CD8-positive, alpha-beta memory T cell (primary cell): ENCODE measurements at regions not wholly inside any gene's neighbourhood (a gene's known extent, or its start where the extent isn't known, plus 50 kb on each side); places are given as distances from the start of the nearest gene placed in this dataset.

Source experiments
- CTCF ChIA-PET: fragments of 350-600 bp; sonication (Branson Sonifier 250); formaldehyde crosslinking; loops from one replicate; lab custom pipeline; 2021; ENCODE audit warnings: antibody characterized with exemption; lab: Charles Lee
- POLR2A ChIA-PET: fragments of 350-600 bp; sonication (Branson Sonifier 250); formaldehyde crosslinking; loops from one replicate; lab custom pipeline; 2021; ENCODE audit warnings: antibody characterized with exemption; lab: Charles Lee
- DNase-seq, 5 donors: peaks; one replicate each; pipeline versions ENCODE4 v3.0.0 to v3.0.0-alpha.2; 2020 to 2022; ENCODE audit warnings: mixed read lengths in 1 of 5
- H3K27ac ChIP-seq: one replicate; pipeline ENCODE4 v1.7.0; 2013; ENCODE audit warnings: low read depth, mild to moderate bottlenecking, low read length, moderate library complexity
- H3K27me3 ChIP-seq: 2 replicates; pipeline ENCODE4 v1.7.0; 2013; ENCODE audit warnings: low read length, mild to moderate bottlenecking; ENCODE audit not compliant: insufficient read depth, poor library complexity, severe bottlenecking
- H3K36me3 ChIP-seq: 2 replicates; pipeline ENCODE4 v1.7.0; 2013; ENCODE audit warnings: mild to moderate bottlenecking, low read length, moderate library complexity; ENCODE audit not compliant: insufficient read depth
- H3K4me1 ChIP-seq: 2 replicates; pipeline ENCODE4 v1.7.0; 2013; ENCODE audit warnings: mild to moderate bottlenecking, low read length, moderate library complexity; ENCODE audit not compliant: insufficient read depth
- H3K4me3 ChIP-seq: 2 replicates; pipeline ENCODE4 v1.7.0; 2013; ENCODE audit warnings: mild to moderate bottlenecking, low read length
- H3K9me3 ChIP-seq: 2 replicates; pipeline ENCODE4 v1.7.0; 2013; ENCODE audit warnings: mild to moderate bottlenecking, low read length
- H3K27ac Mint-ChIP-seq, 8 donors: one replicate each; pipeline ENCODE4 v1.8.0; 2020 to 2021; ENCODE audit warnings: mixed read lengths in 8 of 8, mild to moderate bottlenecking in 6 of 8, inconsistent platforms in 3 of 8, moderate library complexity in 3 of 8
- H3K27me3 Mint-ChIP-seq, 2 donors: one replicate each; pipeline ENCODE4 v1.8.0; 2020 to 2021; ENCODE audit warnings: mixed read lengths in 2 of 2, mild to moderate bottlenecking in 1 of 2, moderate library complexity in 1 of 2
- H3K36me3 Mint-ChIP-seq, 3 donors: one replicate each; pipeline ENCODE4 v1.8.0; 2020 to 2021; ENCODE audit warnings: mixed read lengths in 3 of 3, inconsistent platforms in 1 of 3, mild to moderate bottlenecking in 1 of 3
- H3K4me1 Mint-ChIP-seq, 3 donors: one replicate each; pipeline ENCODE4 v1.8.0; 2020 to 2021; ENCODE audit warnings: mixed read lengths in 3 of 3, inconsistent platforms in 1 of 3, mild to moderate bottlenecking in 1 of 3
- H3K4me3 Mint-ChIP-seq, 7 donors: one replicate each; pipeline ENCODE4 v1.8.0; 2020 to 2021; ENCODE audit warnings: mixed read lengths in 7 of 7, mild to moderate bottlenecking in 6 of 7, moderate library complexity in 4 of 7, inconsistent platforms in 2 of 7
- H3K9me3 Mint-ChIP-seq, 5 donors: one replicate each; pipeline ENCODE4 v1.8.0; 2020 to 2022; ENCODE audit warnings: mixed read lengths in 5 of 5, mild to moderate bottlenecking in 3 of 5, moderate library complexity in 2 of 5, inconsistent platforms in 1 of 5

DNA sequence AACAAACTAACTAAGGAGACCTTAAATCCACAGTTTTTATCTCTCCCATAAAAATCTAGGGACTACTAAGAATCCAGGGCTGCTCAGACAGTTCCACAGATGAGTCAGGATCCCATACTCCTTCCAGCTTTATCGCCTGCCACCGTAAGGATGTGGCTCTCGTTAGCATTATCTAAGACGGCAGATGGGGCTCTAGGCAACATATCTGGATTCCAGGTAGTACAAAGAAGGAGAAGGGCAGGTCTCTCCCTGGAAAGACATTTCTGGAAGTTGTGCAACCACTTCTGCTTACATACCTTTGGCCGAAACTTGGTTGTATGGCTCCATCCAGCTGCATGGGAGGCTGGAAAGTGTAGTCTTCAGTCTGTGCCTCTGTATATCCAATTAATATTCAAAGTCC is 149.4 kb downstream of the SP3 start:
- DNase-seq = no peak
- Histone ChIP-seq H3K27ac (no peak overlapping the region), H3K27me3 (no peaks in the 10 kb centered on the region), H3K4me3 (no peak overlapping the region), H3K4me1 (no peaks in the 10 kb centered on the region), H3K9me3 (no peaks in the 10 kb centered on the region), H3K36me3 (no peaks in the 10 kb centered on the region)
- no peak overlapping the region for H3K4me3 Mint-ChIP-seq
- H3K4me1 Mint-ChIP-seq = no peaks in the 10 kb centered on the region
- no peak overlapping the region for H3K27ac Mint-ChIP-seq
- no peaks in the 10 kb centered on the region for H3K36me3 Mint-ChIP-seq
- no peaks in the 10 kb centered on the region for H3K9me3 Mint-ChIP-seq
- H3K27me3 Mint-ChIP-seq = peaks cover 7 to 39% of the 10 kb centered on the region in 2 donors
- ChIA-PET CTCF (no interaction called here), POLR2A (no interaction called here)

DNA sequence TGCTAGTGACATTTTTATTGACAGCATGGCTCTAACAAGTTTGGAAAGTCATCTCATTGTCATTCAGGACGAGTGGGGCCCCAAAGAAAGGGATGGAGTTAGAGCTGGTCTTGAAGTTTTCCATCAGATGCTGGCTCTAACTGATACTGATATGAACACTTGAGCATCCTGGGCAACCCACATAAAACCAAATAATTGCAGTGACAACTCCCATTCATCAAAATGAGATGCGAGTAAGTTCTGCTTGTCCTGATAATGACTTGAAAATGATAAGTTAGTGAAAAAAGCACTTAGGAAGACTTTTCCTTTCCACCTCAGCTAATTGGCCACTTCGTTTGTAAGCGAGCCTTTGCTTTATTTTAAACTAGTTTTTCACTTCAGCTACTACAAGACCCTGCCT is 147.6 kb downstream of the SP3 start:
- Histone ChIP-seq H3K27ac (no peak overlapping the region), H3K4me1 (no peaks in the 10 kb centered on the region), H3K27me3 (no peaks in the 10 kb centered on the region), H3K9me3 (no peaks in the 10 kb centered on the region), H3K4me3 (no peak overlapping the region), H3K36me3 (no peaks in the 10 kb centered on the region)
- Mint-ChIP-seq H3K36me3 (no peaks in the 10 kb centered on the region), H3K4me3 (no peak overlapping the region), H3K9me3 (peaks cover 0 to 2% (median 0%) of the 10 kb centered on the region in 5 donors), H3K27me3 (peaks cover 6 to 43% of the 10 kb centered on the region in 2 donors), H3K4me1 (no peaks in the 10 kb centered on the region), H3K27ac (no peak overlapping the region)
- POLR2A ChIA-PET = no interaction called here
- CTCF ChIA-PET = no interaction called here
- no peak for DNase-seq

DNA sequence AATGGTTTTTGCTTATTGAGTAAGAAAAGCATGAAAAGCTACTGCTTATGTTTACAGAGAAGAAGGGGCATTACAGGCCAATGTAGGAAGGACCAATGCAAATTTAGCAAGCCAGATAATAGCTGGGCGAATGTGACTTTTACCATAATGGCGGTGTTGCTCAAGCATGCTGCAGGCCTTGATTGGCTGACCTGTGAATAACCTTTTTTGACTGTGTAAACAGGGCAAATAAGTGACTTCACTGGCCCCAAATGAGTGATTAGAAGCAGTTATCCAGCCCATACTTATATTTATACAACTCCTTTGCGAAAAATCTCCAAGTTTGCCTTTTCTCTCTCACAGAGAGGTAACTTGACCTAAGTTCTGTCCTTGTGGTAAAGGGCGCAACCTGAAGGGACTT is 146.9 kb downstream of the SP3 start:
- Mint-ChIP-seq H3K27me3 (peaks cover 7 to 42% of the 10 kb centered on the region in 2 donors), H3K27ac (no peak overlapping the region), H3K9me3 (peaks cover 0 to 2% (median 0%) of the 10 kb centered on the region in 5 donors), H3K4me3 (no peak overlapping the region), H3K4me1 (no peaks in the 10 kb centered on the region), H3K36me3 (no peaks in the 10 kb centered on the region)
- H3K36me3 ChIP-seq = no peaks in the 10 kb centered on the region
- H3K9me3 ChIP-seq = no peaks in the 10 kb centered on the region
- H3K27me3 ChIP-seq = no peaks in the 10 kb centered on the region
- CTCF ChIA-PET = no interaction called here
- H3K4me1 ChIP-seq = no peaks in the 10 kb centered on the region
- no peak overlapping the region for H3K4me3 ChIP-seq
- DNase-seq = no peak
- POLR2A ChIA-PET = no interaction called here
- no peak overlapping the region for H3K27ac ChIP-seq

DNA sequence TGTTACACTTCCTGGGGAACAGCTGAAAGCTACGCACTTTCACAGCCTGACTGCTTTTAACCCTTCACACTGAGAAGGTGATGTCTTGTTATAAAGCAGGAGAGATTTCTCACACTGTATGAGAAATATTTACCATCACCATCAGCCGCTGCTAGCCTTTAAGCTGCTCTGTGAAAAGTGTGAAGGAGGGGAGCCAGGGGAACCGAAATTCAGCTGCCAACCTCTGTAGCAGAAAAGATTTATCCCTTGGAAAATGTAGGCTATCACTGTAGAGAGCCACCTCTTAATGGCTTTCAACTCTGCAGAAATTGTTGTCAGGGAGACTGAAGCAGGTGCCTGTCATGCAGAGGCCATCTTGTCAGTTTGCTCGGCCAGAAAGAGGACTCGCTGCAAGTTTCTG is 145.3 kb downstream of the SP3 start:
- no peak overlapping the region for H3K27ac ChIP-seq
- Mint-ChIP-seq H3K36me3 (no peaks in the 10 kb centered on the region), H3K4me3 (no peak overlapping the region), H3K4me1 (no peaks in the 10 kb centered on the region), H3K9me3 (peaks cover 0 to 2% (median 0%) of the 10 kb centered on the region in 5 donors), H3K27ac (no peak overlapping the region), H3K27me3 (peaks cover 3 to 36% of the 10 kb centered on the region in 2 donors)
- ChIA-PET CTCF (no interaction called here), POLR2A (no interaction called here)
- no peaks in the 10 kb centered on the region for H3K27me3 ChIP-seq
- no peaks in the 10 kb centered on the region for H3K9me3 ChIP-seq
- H3K36me3 ChIP-seq = no peaks in the 10 kb centered on the region
- H3K4me1 ChIP-seq = no peaks in the 10 kb centered on the region
- DNase-seq = no peak
- H3K4me3 ChIP-seq = no peak overlapping the region

DNA sequence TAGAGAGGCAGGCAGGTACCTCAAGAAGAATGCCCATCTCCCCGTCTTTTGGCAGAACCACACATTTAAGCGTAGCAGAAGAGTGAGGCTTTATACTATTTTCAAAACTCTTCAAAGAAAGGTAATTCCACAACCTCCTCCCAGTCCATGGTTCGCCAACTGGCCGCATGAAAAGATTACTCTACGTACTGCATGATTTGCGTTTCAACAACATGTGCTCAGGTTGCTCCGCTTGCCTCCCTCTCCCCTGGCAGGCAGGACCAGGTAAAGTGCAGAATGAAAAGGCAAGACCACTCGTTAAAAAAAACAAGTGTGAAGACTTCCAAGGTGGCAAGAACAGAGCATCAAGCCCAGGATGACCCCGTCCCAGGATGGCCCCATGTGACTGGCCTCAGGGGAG is 143.7 kb downstream of the SP3 start:
- Histone ChIP-seq H3K9me3 (no peaks in the 10 kb centered on the region), H3K27me3 (no peaks in the 10 kb centered on the region), H3K27ac (no peak overlapping the region), H3K4me1 (no peaks in the 10 kb centered on the region), H3K36me3 (no peaks in the 10 kb centered on the region), H3K4me3 (no peak overlapping the region)
- no peaks in the 10 kb centered on the region for H3K36me3 Mint-ChIP-seq
- peaks cover 0 to 2% (median 0%) of the 10 kb centered on the region in 5 donors for H3K9me3 Mint-ChIP-seq
- H3K4me3 Mint-ChIP-seq = no peak overlapping the region
- no peak for DNase-seq
- H3K4me1 Mint-ChIP-seq = no peaks in the 10 kb centered on the region
- H3K27me3 Mint-ChIP-seq = peaks cover 3 to 44% of the 10 kb centered on the region in 2 donors
- CTCF ChIA-PET = interaction anchor here (1.9 kb wide), 1 partner anchor 8 kb away, joined by 6 read pairs; no protein-coding TSS in a partner anchor
- POLR2A ChIA-PET = no interaction called here
- no peak overlapping the region for H3K27ac Mint-ChIP-seq

DNA sequence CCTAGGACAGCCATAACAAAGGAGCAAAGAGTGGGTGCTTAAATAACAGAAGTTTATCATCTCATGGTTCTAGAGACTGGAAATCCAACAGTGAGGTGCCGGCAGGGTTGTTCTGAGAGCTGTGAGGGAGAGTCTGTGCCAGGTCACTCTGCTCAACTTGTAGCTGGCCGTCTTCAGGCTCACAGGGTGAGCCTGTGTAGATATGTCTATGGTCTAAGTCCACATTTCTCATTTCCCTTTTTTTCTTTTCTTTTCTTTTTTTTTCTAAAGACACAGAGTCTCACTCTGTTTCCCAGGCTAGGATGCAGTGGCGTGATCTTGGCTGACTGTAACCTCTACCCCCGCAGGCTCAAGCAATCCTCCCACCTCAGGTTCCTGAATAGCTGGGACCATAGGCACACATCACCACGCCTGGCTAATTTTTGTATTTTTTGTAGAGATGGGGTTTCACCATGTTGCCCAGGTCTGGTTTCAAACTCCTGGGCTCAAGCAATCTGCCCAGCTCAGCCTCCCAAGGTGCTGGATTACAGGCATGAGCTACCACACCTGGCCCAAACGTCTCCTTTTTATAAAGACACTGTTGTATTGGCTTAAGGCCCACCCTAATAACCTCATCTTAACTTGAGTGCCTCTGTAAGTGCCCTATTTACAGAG is 142.2 kb downstream of the SP3 start:
- Histone ChIP-seq H3K27ac (no peak overlapping the region), H3K36me3 (no peaks in the 10 kb centered on the region), H3K9me3 (no peaks in the 10 kb centered on the region), H3K4me3 (no peak overlapping the region), H3K4me1 (no peaks in the 10 kb centered on the region), H3K27me3 (no peaks in the 10 kb centered on the region)
- ChIA-PET POLR2A (no interaction called here), CTCF (interaction anchor here (0.8 to 1.9 kb wide), 3 partner anchors 9 to 13 kb away, joined by 3 to 6 read pairs (median 3); no protein-coding TSS in a partner anchor)
- no peaks in the 10 kb centered on the region for H3K4me1 Mint-ChIP-seq
- H3K4me3 Mint-ChIP-seq = no peak overlapping the region
- no peak for DNase-seq
- peak overlapping the region in 1 of 8 donors; percentile 3 for H3K27ac Mint-ChIP-seq
- peaks cover 0 to 2% (median 0%) of the 10 kb centered on the region in 5 donors for H3K9me3 Mint-ChIP-seq
- no peaks in the 10 kb centered on the region for H3K36me3 Mint-ChIP-seq
- peaks cover 7 to 53% of the 10 kb centered on the region in 2 donors for H3K27me3 Mint-ChIP-seq

DNA sequence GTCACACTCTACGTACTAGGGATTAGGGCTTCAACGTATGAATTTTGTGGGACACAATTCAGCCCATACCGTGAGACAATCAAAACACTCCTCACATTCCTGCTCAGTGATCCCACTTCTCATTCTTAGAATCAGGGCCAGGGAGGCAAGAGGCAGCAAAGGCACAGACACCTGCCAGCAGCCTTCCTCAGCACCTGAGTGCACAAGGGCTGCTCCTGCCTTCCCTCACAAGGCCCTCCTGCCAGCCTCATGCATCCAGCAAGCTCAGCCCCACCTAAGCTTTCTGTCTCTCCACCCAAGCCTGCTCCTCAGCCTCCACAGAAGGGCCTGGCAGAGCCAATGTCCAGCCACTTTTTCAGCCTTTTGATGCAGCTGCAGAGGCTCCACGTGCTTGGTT is 141.6 kb downstream of the SP3 start:
- peaks cover 0 to 2% (median 0%) of the 10 kb centered on the region in 5 donors for H3K9me3 Mint-ChIP-seq
- Histone ChIP-seq H3K4me3 (no peak overlapping the region), H3K4me1 (no peaks in the 10 kb centered on the region), H3K9me3 (no peaks in the 10 kb centered on the region), H3K27ac (no peak overlapping the region), H3K36me3 (no peaks in the 10 kb centered on the region), H3K27me3 (no peaks in the 10 kb centered on the region)
- DNase-seq = no peak
- ChIA-PET CTCF (interaction anchor here (0.8 to 1.9 kb wide), 3 partner anchors 10 to 13 kb away, joined by 3 to 6 read pairs (median 3); no protein-coding TSS in a partner anchor), POLR2A (interaction anchor here (0.6 kb wide), 1 partner anchor 150 kb away, joined by 7 read pairs; no protein-coding TSS in a partner anchor)
- no peak overlapping the region for H3K4me3 Mint-ChIP-seq
- H3K27ac Mint-ChIP-seq = no peak overlapping the region
- H3K4me1 Mint-ChIP-seq = no peaks in the 10 kb centered on the region
- no peaks in the 10 kb centered on the region for H3K36me3 Mint-ChIP-seq
- H3K27me3 Mint-ChIP-seq = peaks cover 7 to 58% of the 10 kb centered on the region in 2 donors

DNA sequence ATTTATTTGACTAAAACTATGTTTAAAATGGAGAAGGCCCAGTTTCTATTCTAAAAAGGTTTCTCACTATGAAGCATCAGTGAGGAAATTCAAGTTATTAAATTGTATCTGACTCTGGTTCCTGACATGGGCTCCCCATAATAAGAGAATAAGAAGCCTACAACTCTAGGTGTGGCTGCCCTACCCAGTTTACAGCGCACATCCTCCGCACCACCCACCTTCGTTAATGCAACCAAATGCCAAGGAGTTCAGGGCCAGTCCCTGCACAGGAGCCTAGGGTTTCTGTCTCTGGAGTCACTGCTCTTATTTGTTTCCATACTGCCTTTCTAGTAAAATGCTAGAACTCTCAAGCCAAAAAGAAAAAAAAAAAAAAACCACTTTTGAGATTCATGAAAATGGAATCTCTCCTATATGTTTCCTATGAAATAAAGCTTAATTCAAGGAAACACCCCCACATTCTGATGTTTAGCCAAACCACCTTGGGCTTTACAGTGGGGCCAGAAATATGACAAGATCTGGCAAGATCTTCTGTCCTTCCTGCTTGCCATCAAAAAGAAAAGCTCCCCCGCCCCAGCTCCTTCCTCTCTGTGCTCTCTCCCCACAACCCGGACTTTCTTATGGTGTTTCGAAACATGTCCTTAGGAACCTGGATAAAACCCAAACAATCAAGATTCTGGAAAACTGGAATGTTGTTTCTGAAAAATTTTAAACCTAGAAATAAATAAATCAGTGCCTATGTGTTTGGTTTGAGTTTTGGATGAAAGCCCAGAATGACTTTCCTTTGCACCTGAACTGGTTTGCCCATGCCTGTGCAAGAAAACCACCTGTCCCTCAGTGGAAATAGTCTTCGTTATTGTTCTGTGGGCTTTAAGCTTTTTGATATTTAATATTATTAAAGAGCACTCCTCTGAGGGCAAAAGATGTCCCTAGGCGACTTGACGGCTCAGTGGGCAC is 136.7 kb downstream of the SP3 start:
- H3K9me3 Mint-ChIP-seq = no peaks in the 10 kb centered on the region
- Histone ChIP-seq H3K9me3 (no peaks in the 10 kb centered on the region), H3K27me3 (no peaks in the 10 kb centered on the region), H3K27ac (no peak overlapping the region), H3K4me3 (no peak overlapping the region), H3K36me3 (no peaks in the 10 kb centered on the region), H3K4me1 (no peaks in the 10 kb centered on the region)
- H3K36me3 Mint-ChIP-seq = no peaks in the 10 kb centered on the region
- POLR2A ChIA-PET = no interaction called here
- no peak overlapping the region for H3K27ac Mint-ChIP-seq
- peaks cover 3 to 55% of the 10 kb centered on the region in 2 donors for H3K27me3 Mint-ChIP-seq
- H3K4me3 Mint-ChIP-seq = no peak overlapping the region
- no peak for DNase-seq
- CTCF ChIA-PET = no interaction called here
- no peaks in the 10 kb centered on the region for H3K4me1 Mint-ChIP-seq
